GM12891 (cell line): ENCODE measurements at regions not wholly inside any gene's neighbourhood (a gene's known extent, or its start where the extent isn't known, plus 50 kb on each side); places are given as distances from the start of the nearest gene placed in this dataset.
"Not testable (repeated sequence)": the region's sequence is repeated elsewhere in the genome, so short reads cannot be mapped to it uniquely, and the experiment has no call there.

Experiments
- PAX5 ChIP-seq: IDR thresholded peaks from 2 replicates; pipeline ENCODE4 v1.6.1; 2011; ENCODE audit warnings: low read length, moderate library complexity, mild to moderate bottlenecking; ENCODE audit not compliant: insufficient read depth, severe bottlenecking
- POLR2A ChIP-seq: IDR thresholded peaks from 2 replicates; pipeline ENCODE4 v1.6.1; 2011; ENCODE audit warnings: low read depth, low read length, control low read depth
- POLR2AphosphoS5 ChIP-seq: IDR thresholded peaks from 2 replicates; pipeline ENCODE4 v1.6.1; 2011; ENCODE audit warnings: low read depth, low read length, control low read depth
- TAF1 ChIP-seq: IDR thresholded peaks from 2 replicates; pipeline ENCODE4 v1.6.1; 2011; ENCODE audit warnings: low read depth, low read length, control low read depth

- not testable (repeated sequence) for TF ChIP-seq POLR2AphosphoS5, POLR2A, TAF1, PAX5
Observed at GRCh38 chr1:83135524-83136157, 863.3 kb downstream of the TTLL7 start.
